Transverse colon (tissue), 4 donors: ENCODE measurements at regions not wholly inside any gene's neighbourhood (a gene's known extent, or its start where the extent isn't known, plus 50 kb on each side); places are given as distances from the start of the nearest gene placed in this dataset.

Source experiments
- POLR2A ChIP-seq: fragments of 450-650 bp; IDR thresholded peaks from one replicate; pipeline ENCODE4 v1.6.1; 2016; ENCODE audit warnings: antibody characterized with exemption, mild to moderate bottlenecking, moderate library complexity
- POLR2AphosphoS5 ChIP-seq, 3 donors: sonication (generic); formaldehyde crosslinking; IDR thresholded peaks; one replicate each; pipeline ENCODE4 v1.6.1; 2016; ENCODE audit warnings: antibody characterized with exemption in 3 of 3
- TF ChIP-seq, protein P1 (sequence below), 5 experiments: fragments of 200-600 bp in 3 of 5; fragments of 450-650 bp in 2 of 5; sonication (generic) in 3 of 5; IDR thresholded peaks; 1 replicate in 2 of 5; 2 replicates in 3 of 5; pipeline ENCODE4 v1.5.1; 2016 to 2017; ENCODE audit warnings: antibody characterized with exemption in 5 of 5, inconsistent platforms in 3 of 5, mild to moderate bottlenecking in 2 of 5, moderate library complexity in 1 of 5

DNA sequence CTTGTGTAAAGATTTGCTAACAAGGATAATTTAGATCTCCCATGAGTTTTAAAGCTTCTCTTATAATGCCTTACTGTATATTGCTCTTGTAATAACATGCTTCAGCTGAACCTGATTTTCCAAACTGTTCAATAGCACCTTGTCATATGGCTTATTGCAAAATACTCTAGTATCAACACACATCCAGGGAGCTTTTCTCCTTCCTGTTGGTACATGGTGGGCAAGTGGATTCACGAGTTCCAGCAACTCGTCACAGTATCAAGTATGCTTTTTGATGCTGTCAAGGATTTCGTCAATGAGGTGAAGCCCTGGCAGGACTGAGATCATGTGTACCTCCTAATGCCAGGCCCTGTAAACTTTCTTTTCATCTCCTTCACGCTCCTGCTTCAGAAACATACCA is 59.5 kb upstream of the ITPRID2 start:
- TF ChIP-seq POLR2AphosphoS5 (IDR thresholded peaks at IDR 0.05) (no peak), POLR2A (no peak)
- TF ChIP-seq, protein P1, sequence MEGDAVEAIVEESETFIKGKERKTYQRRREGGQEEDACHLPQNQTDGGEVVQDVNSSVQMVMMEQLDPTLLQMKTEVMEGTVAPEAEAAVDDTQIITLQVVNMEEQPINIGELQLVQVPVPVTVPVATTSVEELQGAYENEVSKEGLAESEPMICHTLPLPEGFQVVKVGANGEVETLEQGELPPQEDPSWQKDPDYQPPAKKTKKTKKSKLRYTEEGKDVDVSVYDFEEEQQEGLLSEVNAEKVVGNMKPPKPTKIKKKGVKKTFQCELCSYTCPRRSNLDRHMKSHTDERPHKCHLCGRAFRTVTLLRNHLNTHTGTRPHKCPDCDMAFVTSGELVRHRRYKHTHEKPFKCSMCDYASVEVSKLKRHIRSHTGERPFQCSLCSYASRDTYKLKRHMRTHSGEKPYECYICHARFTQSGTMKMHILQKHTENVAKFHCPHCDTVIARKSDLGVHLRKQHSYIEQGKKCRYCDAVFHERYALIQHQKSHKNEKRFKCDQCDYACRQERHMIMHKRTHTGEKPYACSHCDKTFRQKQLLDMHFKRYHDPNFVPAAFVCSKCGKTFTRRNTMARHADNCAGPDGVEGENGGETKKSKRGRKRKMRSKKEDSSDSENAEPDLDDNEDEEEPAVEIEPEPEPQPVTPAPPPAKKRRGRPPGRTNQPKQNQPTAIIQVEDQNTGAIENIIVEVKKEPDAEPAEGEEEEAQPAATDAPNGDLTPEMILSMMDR (IDR thresholded peaks at IDR 0.05), result no peak
